ENCODE measurements at regions not wholly inside any gene's neighbourhood (a gene's known extent, or its start where the extent isn't known, plus 50 kb on each side); places are given as distances from the start of the nearest gene placed in this dataset.
A peak's percentile ranks its signal among the peaks of the same experiment; 100 is the strongest.

DNA sequence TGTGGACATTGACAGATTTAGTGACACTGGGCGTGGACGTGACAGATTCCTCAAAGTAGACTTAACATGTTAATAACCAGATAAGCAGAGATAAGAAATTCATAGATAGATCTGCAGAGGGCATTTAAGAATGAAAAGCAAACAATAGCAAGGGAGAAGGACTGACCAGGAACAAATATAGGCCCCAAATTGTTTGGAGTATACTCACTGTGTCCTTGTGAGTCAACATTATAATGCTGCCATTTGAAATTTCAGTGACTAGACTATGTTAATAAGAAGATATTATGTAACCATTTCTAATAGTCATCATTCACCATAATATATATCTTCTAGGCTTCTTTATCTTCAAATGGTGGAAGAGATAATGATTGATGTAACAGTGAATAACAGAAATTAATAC lies 78.1 kb upstream of the SLC38A11 start:
- DNase-seq (ENCODE audit: low read depth in 2 of 2) = no peak

DNA sequence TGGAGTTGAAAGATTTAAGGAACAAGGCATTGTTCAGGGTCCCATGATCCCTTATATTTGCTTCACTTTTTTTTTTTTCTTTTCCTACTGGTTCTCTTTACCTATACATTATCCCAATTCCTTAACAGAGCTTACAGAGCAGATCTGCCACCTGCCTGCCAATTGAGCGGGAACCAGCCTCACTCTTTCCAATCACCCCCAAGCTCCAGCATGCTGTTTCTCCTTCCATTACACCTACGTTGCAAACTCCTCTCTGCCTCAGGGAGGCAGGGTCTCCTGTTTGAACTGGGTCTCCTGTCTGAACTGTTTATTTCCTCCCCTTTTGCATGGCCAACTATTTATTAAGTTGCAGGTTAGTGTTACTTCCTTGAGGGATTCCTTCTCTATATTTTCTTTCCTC lies 77.2 kb upstream of the SLC38A11 start:
- DNase-seq (ENCODE audit: low read depth in 2 of 2) = no peak

DNA sequence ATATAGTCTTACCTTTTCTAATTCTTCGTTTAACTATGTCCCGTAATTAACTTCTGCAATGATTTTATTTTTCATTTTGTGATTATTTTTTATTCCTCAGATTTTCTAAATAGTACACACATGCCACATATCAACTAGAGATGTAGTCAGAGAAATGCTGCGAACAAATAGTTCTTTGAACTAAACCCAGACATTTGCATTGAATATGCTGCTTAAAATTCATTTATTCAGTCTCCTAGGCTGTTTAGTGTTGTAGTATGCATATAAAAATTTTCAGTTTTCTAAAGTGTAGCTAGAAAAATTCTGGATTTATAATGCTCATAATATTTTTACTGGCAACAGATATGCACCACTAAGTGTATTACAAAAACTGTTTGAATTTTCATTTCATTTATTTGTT lies 68.9 kb upstream of the SLC38A11 start:
- DNase-seq (ENCODE audit: low read depth in 2 of 2) = no peak

DNA sequence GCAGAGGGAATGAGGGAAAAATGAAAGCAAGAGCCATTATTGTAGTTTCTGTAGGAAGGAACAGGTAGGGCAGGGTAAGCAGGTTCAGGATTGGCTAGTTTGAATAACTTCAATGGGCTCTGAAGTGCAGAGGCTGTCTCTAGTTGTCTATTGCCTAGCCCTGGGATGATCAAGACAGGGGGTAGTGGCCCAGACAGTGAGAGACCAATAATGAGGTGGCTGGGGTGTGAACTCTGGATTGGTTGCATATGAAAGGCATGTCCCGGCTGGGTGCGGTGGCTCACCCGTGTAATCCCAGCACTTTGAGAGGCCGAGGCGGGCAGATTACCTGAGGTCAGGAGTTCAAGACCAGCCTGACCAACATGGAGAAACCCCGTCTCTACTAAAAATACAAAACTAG lies 67.5 kb upstream of the SLC38A11 start:
- no peak for DNase-seq (ENCODE audit: low read depth in 2 of 2)

DNA sequence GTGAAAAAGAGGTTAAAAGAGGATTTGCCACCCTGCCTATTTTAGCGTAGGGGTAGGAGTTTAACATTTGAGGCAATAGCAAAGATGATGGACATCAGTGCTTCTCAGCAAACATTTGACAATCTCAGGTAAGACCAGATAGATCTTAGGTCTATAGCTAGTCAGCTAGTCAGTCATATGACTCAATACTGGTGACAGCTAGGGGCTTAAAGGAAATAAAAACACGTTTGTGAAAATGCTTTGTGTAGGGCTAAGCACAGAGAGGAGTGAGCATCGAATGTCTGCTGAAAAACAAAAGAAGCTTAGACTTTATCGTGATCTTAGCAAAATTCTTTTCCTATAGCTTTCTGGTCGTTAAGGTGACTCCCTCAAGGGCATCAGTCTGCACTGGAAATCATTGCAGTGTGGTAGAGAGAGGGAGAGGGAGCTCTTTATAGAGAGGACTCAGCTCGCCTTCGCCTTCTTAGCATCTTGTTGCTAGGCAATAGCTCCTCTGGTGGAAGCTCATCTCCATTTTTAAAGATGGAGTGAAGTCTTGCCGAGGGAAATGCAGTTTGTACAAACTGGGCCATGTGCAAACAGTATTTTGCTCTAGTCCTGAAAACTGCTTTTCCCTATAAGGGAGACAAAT lies 62.8 kb upstream of the SLC38A11 start:
- no peak for DNase-seq (ENCODE audit: low read depth in 2 of 2)

DNA sequence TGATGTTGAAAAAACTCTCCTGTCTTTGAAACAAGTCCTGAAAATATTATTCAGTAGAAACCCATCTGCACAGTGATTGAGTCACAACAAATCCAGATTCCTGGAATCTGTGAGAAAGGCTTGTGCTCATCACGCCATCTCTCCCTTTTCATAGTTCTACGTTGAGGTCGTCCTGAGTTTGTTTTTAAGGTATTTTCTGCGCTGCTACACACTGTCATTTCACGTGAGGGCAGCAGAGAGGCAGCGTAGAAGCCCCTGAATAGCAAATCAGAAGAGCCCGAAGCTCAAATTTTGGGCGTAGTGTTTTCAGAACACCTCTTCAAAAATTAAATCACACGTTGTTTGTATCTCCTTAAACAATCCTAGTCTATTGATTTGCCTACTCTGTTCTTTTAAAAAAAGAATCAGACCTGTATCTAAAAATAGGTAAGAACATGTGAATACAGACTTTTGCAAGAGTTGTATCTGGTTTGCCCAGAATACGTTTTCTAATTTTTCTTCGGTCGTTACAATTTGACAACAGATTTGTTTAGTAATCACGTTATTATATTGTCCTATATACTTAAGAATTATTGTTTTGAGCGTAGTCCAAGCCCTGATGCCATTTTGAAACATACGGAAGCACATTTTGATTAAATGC lies 61.6 kb upstream of the SLC38A11 start:
- DNase-seq (ENCODE audit: low read depth in 2 of 2) = no peak

DNA sequence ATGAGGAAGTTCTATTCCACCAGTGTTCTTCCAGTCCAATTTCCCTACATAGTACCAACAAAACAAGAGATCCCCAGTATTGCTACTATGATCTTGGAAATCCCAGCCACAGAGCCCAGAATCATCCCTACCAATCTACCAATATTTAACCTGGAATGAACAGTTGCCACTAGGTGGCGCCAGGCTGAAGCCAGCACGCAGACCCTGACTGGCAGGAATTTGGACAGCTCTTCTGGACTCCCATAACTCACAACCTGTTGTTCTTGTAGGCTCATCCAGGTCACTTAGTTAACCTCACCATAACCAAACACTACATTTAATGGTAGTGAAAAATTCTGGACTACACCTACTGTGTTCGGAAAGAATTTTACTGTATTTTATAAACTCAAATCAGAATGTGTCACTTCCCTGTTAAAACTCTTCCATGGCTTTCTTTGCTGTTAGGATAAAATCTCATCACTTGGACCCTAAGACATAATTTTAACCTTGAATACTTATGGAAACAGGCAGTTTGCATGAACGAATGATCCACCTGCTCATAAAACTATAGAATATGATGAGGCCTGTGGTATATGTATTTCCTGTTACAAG lies 59.8 kb upstream of the SLC38A11 start:
- DNase-seq (ENCODE audit: low read depth in 2 of 2) = peak; percentile 3 to 21

DNA sequence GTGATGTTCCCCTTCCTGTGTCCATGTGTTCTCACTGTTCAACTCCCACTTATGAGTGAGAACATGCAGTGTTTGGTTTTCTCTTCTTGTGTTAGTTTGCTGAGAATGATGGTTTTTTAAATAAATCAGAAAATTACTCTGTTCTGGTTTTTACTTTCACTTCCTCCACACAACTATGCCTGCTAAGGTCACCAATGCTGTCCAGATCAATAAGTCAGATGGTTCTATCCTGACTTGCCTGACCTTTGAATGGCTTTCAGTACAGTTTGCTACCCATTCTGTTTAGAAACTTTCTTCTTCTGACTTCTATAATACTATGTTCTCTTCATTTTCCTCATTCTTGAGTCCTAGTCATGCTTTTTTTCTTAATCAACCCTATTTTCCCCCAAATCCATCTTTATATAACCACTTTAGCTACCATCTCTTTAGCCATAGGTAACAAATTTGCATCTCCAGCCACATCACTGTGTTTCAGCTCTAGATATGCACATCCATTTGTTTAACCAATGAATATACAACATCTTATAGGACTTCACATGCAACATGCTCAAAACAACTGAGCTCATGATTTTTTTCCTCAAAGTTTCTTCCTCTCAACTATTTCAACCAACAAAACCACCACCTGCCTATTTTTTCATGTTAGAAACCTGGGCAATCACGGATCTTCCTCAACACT lies 58.8 kb upstream of the SLC38A11 start:
- no peak for DNase-seq (ENCODE audit: low read depth in 2 of 2)

DNA sequence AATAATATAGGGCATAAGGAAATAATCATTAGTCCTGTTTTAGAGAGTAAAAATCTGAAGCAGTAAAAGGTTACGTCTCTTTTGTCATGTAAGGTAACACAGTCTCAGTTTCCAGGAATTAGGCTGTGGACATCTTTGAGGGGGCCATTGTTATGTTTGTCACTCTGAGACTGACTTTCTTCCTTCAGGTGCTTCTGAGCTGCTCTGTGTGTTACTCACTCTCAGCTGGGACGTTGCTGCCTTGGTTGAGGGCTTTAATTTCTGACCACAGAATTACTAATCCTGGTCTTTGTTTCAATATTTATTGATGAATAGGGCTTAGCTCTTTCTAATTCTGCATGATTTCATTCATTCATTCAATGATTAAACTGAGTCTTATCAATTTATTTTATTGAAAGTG lies 55.9 kb upstream of the SLC38A11 start:
- no peak for DNase-seq (ENCODE audit: low read depth in 2 of 2)

DNA sequence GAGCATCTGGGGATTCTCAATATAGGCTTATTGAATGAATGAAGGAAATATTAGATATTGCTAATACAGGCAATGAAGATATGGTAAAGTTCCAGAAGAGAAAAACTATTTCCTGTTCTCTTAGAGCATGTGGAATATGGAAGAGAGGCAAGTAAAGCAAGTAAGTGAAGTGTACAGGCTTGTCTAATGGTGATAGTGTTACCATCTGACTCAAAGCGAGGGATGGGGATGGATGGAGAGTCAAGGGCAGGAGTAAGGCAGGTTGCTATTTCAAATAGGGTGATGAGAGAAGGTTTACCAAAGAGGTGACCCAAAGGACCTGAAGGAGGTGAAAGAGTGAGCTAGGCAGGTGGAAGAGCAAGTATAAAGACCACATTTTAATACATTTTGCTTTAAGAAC lies 55.2 kb upstream of the SLC38A11 start:
- DNase-seq (ENCODE audit: low read depth in 2 of 2) = no peak

DNA sequence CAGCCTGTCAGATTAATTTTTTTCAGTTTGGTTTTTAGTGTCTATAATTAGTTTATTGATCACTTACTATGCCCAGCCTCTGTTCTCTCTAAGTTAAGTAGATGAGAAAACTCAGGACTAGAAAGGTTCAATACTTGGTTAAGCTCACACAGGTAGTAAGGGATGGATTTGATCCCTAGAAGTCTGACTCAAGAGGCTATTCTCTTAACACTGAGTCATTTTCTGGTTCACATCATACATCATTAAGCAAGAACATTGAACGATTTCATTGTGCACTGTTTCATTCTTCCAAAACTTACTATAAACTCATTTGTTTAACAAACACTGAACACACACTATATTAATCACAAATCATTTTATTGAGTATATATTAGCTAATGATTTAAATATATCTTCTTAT lies 54.1 kb upstream of the SLC38A11 start:
- DNase-seq (ENCODE audit: low read depth in 2 of 2) = no peak

DNA sequence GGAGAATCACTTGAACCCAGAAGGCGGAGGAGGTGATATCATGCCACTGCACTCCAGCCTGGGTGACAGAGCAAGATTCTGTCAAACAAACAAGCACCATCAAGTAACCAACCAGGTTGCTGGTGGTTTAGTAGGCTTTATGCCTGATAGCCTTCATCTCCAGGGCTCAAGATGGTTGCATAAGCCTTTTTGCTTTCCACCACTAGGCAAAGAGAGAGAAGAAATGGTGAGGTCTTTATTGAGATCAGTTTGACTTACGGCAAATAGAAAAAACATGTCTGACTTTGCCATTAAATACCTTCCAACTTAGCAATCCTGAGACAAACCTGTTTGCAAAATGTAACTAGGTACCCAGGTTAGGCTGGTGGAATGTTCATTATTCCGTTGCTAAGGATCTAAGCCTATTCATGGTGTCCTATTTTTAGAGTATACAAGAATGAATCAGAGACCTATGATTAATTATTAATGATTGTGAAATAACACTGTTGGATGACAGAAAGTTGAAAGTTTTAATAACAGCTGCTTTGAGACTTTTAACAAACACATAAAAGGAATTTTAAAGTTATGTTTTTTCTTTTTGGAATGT lies 53.5 kb upstream of the SLC38A11 start:
- no peak for DNase-seq (ENCODE audit: low read depth in 2 of 2)

DNA sequence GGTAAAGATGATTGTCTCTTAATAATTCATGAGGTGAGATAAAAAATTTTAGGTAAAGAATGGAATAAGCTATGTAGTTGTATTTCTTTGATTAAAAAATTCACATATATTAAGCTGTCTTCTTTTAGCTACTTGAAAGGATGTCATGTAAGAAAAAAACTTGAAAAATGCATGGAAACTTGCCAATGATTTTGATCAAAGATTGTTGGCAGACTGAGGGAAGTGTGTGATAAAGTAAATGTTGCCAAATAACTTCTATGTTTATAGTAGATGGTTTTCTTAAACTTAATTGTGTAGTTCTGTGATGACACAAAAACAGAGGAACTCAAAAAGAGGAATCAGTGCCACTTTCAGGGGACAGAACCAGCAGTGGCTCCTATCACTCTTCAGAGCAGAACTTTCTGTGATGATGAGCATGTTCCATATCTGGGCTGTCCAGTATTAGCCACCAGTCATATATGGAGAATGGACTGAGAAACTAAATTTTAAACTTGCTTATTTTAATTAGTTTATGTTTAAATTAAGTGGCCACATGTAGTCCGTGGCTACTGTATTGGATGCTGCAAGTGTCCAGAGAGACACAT lies 51.9 kb upstream of the SLC38A11 start:
- no peak for DNase-seq (ENCODE audit: low read depth in 2 of 2)
